Smooth muscle cell (in vitro differentiated cells): ENCODE measurements at regions not wholly inside any gene's neighbourhood (a gene's known extent, or its start where the extent isn't known, plus 50 kb on each side); places are given as distances from the start of the nearest gene placed in this dataset.

Experiments used
- DNase-seq: peaks from one replicate; lab custom pipeline; 2025; ENCODE audit not compliant: unreplicated experiment; lab: John Stamatoyannopoulos, UW
- H2AFZ ChIP-seq: fragments of 200-600 bp; sonication (generic); 2 replicates; pipeline ENCODE4 v1.6.0; 2016; ENCODE audit warnings: antibody characterized with exemption, low read depth, mild to moderate bottlenecking
- H3F3A ChIP-seq: fragments of 200-600 bp; sonication (generic); 2 replicates; pipeline ENCODE4 v1.6.0; 2017; ENCODE audit warnings: antibody characterized with exemption, low read depth
- H3K27ac ChIP-seq: fragments of 200-600 bp; sonication (generic); 2 replicates; pipeline ENCODE4 v1.5.1; 2016; ENCODE audit warnings: low read depth, mild to moderate bottlenecking
- H3K27me3 ChIP-seq: fragments of 200-600 bp; sonication (generic); 2 replicates; pipeline ENCODE4 v1.6.1; 2016; ENCODE audit warnings: low read depth, mild to moderate bottlenecking
- H3K36me3 ChIP-seq: fragments of 200-600 bp; sonication (generic); 2 replicates; pipeline ENCODE4 v1.5.1; 2016; ENCODE audit warnings: low read depth
- H3K4me1 ChIP-seq: fragments of 200-600 bp; sonication (generic); 2 replicates; pipeline ENCODE4 v1.5.1; 2016; ENCODE audit warnings: low read depth
- H3K4me2 ChIP-seq: fragments of 200-600 bp; sonication (generic); 2 replicates; pipeline ENCODE4 v1.6.0; 2016; ENCODE audit warnings: mild to moderate bottlenecking
- H3K4me3 ChIP-seq: fragments of 200-600 bp; sonication (generic); 2 replicates; pipeline ENCODE4 v1.5.1; 2016; ENCODE audit warnings: mild to moderate bottlenecking
- H3K79me2 ChIP-seq: fragments of 200-600 bp; sonication (generic); 2 replicates; pipeline ENCODE4 v1.6.0; 2016; ENCODE audit warnings: low read depth, mild to moderate bottlenecking
- H3K9ac ChIP-seq: fragments of 200-600 bp; sonication (generic); 2 replicates; pipeline ENCODE4 v1.6.0; 2016; ENCODE audit warnings: low read depth
- H3K9me3 ChIP-seq: fragments of 200-600 bp; sonication (generic); replicated peaks from 2 replicates; pipeline ENCODE4 v1.5.1; 2016; ENCODE audit warnings: low read depth
- H4K20me1 ChIP-seq: fragments of 200-600 bp; sonication (generic); 2 replicates; pipeline ENCODE4 v1.6.0; 2016; ENCODE audit warnings: low read depth
- CTCF ChIP-seq: fragments of 200-600 bp; sonication (generic); IDR thresholded peaks from 2 replicates; pipeline ENCODE4 v1.5.1; 2017; ENCODE audit warnings: borderline replicate concordance, mild to moderate bottlenecking, antibody characterized with exemption; ENCODE audit not compliant: insufficient read depth, poor library complexity, severe bottlenecking
- WGBS: methylation state at CpG from one replicate; pipeline ENCODE4 v1.1.7; 2016; ENCODE audit warnings: low lambda C conversion rate; 5-methylcytosine and 5-hydroxymethylcytosine counted together

GRCh38 chr16:80016731-80017326, 416.3 kb upstream of the MAF start:
- Histone ChIP-seq H4K20me1 (no peaks in the 10 kb centered on the region), H2AFZ (no peak overlapping the region), H3K4me1 (no peaks in the 10 kb centered on the region), H3K4me2 (no peak overlapping the region), H3F3A (no peaks in the 10 kb centered on the region), H3K27me3 (no peaks in the 10 kb centered on the region), H3K79me2 (no peaks in the 10 kb centered on the region), H3K27ac (no peak overlapping the region), H3K36me3 (no peaks in the 10 kb centered on the region), H3K9me3 (no peaks in the 10 kb centered on the region), H3K4me3 (no peak overlapping the region), H3K9ac (no peak overlapping the region)
- TF ChIP-seq CTCF: no peak
- DNase-seq: no peak
- WGBS: 83% methylated on average over 9 of the region's 9 CpGs

- Histone ChIP-seq H3F3A (no peaks in the 10 kb centered on the region), H4K20me1 (no peaks in the 10 kb centered on the region), H3K27me3 (no peaks in the 10 kb centered on the region), H3K4me1 (no peaks in the 10 kb centered on the region), H3K4me3 (no peak overlapping the region), H3K36me3 (no peaks in the 10 kb centered on the region), H3K79me2 (no peaks in the 10 kb centered on the region), H3K27ac (no peak overlapping the region), H3K4me2 (no peak overlapping the region), H3K9ac (no peak overlapping the region), H2AFZ (no peak overlapping the region), H3K9me3 (no peaks in the 10 kb centered on the region)
- TF ChIP-seq CTCF: no peak
- DNase-seq: no peak
- WGBS: 72% methylated on average over 6 of the region's 6 CpGs
Observed at GRCh38 chr16:80015566-80015965, 415.0 kb upstream of the MAF start.

GRCh38 chr16:80014241-80014939, 413.9 kb upstream of the MAF start:
- Histone ChIP-seq H3K4me3 (no peak overlapping the region), H3K27me3 (no peaks in the 10 kb centered on the region), H3F3A (no peaks in the 10 kb centered on the region), H3K27ac (no peak overlapping the region), H3K79me2 (no peaks in the 10 kb centered on the region), H3K4me2 (no peak overlapping the region), H2AFZ (no peak overlapping the region), H3K36me3 (no peaks in the 10 kb centered on the region), H3K4me1 (no peaks in the 10 kb centered on the region), H3K9me3 (no peaks in the 10 kb centered on the region), H3K9ac (no peak overlapping the region), H4K20me1 (no peaks in the 10 kb centered on the region)
- 88% methylated on average over 1 of the region's 1 CpG for WGBS
- DNase-seq: no peak
- no peak for TF ChIP-seq CTCF

- 84% methylated on average over 3 of the region's 3 CpGs for WGBS
Observed at GRCh38 chr16:80012586-80012985, 412.0 kb upstream of the MAF start.

More at GRCh38 chr16:80012586-80012985, 412.0 kb upstream of the MAF start:
- H3K4me3 ChIP-seq: no peak overlapping the region
- H3K79me2 ChIP-seq: no peaks in the 10 kb centered on the region
- no peaks in the 10 kb centered on the region for H3K4me1 ChIP-seq
- H4K20me1 ChIP-seq: no peaks in the 10 kb centered on the region
- no peaks in the 10 kb centered on the region for H3F3A ChIP-seq
- H3K27me3 ChIP-seq: no peaks in the 10 kb centered on the region
- no peak for TF ChIP-seq CTCF
- DNase-seq: no peak
- no peak overlapping the region for H3K4me2 ChIP-seq
- no peak overlapping the region for H3K9ac ChIP-seq
- no peak overlapping the region for H2AFZ ChIP-seq
- H3K27ac ChIP-seq: no peak overlapping the region
- no peaks in the 10 kb centered on the region for H3K36me3 ChIP-seq
- no peaks in the 10 kb centered on the region for H3K9me3 ChIP-seq
